K562 (cell line): ENCODE measurements at regions not wholly inside any gene's neighbourhood (a gene's known extent, or its start where the extent isn't known, plus 50 kb on each side); places are given as distances from the start of the nearest gene placed in this dataset.

Source experiments
- ATAC-seq: fragments of 200-7000 bp; cut with Tn5 transposase; 3 replicates; pipeline ENCODE4 v1.9.1; 2020; ENCODE audit warnings: moderate library complexity
- BruUV-seq: library from RNA; stranded (reverse); fragments of 400-500 nt; replicated peaks from 2 replicates; lab custom pipeline; 2021; lab: Mats Ljungman, UMichigan
- CTCF ChIA-PET: fragments of 300-600 bp; formaldehyde crosslinking; extraction: SDS; loops from one replicate; lab custom pipeline; 2021; ENCODE audit warnings: low intra/inter-chr PET ratio; lab: Yijun Ruan, JAX
- POLR2A ChIA-PET: fragments of 300-600, 350-650 bp; sonication (Branson Sonifier 250); formaldehyde crosslinking; extraction: SDS; loops from one replicate; lab custom pipeline; 2021; ENCODE audit warnings: antibody characterized with exemption, inconsistent platforms; lab: Yijun Ruan, JAX
- DNase-seq, 4 experiments: peaks; one replicate each; pipeline versions ENCODE4 v3.0.0 to v3.0.0-alpha.2; 2011 to 2018; ENCODE audit warnings: low spot score in 3 of 4, mixed read lengths in 3 of 4; ENCODE audit errors: extremely low read depth in 1 of 4
- FAIRE-seq: peaks from 2 replicates; lab custom pipeline; 2011; peaks lifted over from hg19 to GRCh38; lab: Jason Lieb, UNC
- H2AFZ ChIP-seq: 2 replicates; pipeline ENCODE4 v1.6.0; 2011; ENCODE audit warnings: low read depth, low read length, control low read depth, inconsistent platforms
- H3K27ac ChIP-seq: fragments of 200-600 bp; 3 replicates; pipeline ENCODE4 v1.8.0; 2011; ENCODE audit warnings: low read depth, mild to moderate bottlenecking, control low read depth, inconsistent platforms, low read length, moderate library complexity, mixed read lengths; ENCODE audit errors: extremely low read depth
- H3K27me3 ChIP-seq, 2 experiments: fragments of 300-600 bp in 1 of 2; 2 replicates in 1 of 2; 3 replicates in 1 of 2; pipeline versions ENCODE4 v1.6.0 to v1.8.0; 2011; ENCODE audit warnings: inconsistent platforms in 2 of 2, low read length in 2 of 2, mild to moderate bottlenecking in 1 of 2, mixed read lengths in 1 of 2, moderate library complexity in 1 of 2; ENCODE audit not compliant: control insufficient read depth in 2 of 2, insufficient read depth in 2 of 2
- H3K36me3 ChIP-seq: fragments of 300-600 bp; 3 replicates; pipeline ENCODE4 v1.8.0; 2011; ENCODE audit warnings: mild to moderate bottlenecking, low read length, inconsistent platforms; ENCODE audit not compliant: control insufficient read depth, insufficient read depth
- H3K4me1 ChIP-seq, 2 experiments: fragments of 200-600 bp in 1 of 2; replicated peaks in 1 of 2; 2 replicates in 1 of 2; 3 replicates in 1 of 2; pipeline versions ENCODE4 v1.5.1 to v1.8.0; 2011; ENCODE audit warnings: inconsistent platforms in 2 of 2, low read length in 2 of 2, mild to moderate bottlenecking in 1 of 2, mixed read lengths in 1 of 2, moderate library complexity in 1 of 2; ENCODE audit not compliant: control insufficient read depth in 2 of 2, insufficient read depth in 2 of 2
- H3K4me2 ChIP-seq: 2 replicates; pipeline ENCODE4 v1.6.1; 2011; ENCODE audit warnings: low read length, control low read depth, inconsistent platforms, mixed read lengths; ENCODE audit not compliant: insufficient read depth
- H3K4me3 ChIP-seq: fragments of 200-600 bp; sonication (generic), shearing (Covaris generic); 2 replicates; pipeline ENCODE4 v1.5.1; 2016; ENCODE audit warnings: control low read depth, inconsistent platforms
- H3K79me2 ChIP-seq: fragments of 200-600 bp; 3 replicates; pipeline ENCODE4 v1.8.0; 2011; ENCODE audit warnings: low read length, inconsistent platforms; ENCODE audit not compliant: control insufficient read depth, insufficient read depth
- H3K9ac ChIP-seq, 2 experiments: 2 replicates each; pipeline versions ENCODE4 v1.6.0 to v1.6.1; 2011; ENCODE audit warnings: low read depth in 2 of 2, low read length in 2 of 2, control low read depth in 1 of 2, inconsistent platforms in 1 of 2, mild to moderate bottlenecking in 1 of 2, mixed read lengths in 1 of 2; ENCODE audit not compliant: insufficient read depth in 1 of 2
- H3K9me1 ChIP-seq: one replicate; pipeline ENCODE4 v1.6.0; 2011; ENCODE audit warnings: inconsistent platforms, mild to moderate bottlenecking, low read length, moderate library complexity; ENCODE audit not compliant: control insufficient read depth, insufficient read depth
- H3K9me3 ChIP-seq: replicated peaks from 2 replicates; pipeline ENCODE4 v1.5.1; 2011; ENCODE audit warnings: low read depth, low read length, inconsistent platforms; ENCODE audit not compliant: control insufficient read depth, insufficient read depth
- H4K20me1 ChIP-seq: replicated peaks from 2 replicates; pipeline ENCODE4 v1.6.1; 2011; ENCODE audit warnings: low read length, inconsistent platforms, mixed read lengths; ENCODE audit not compliant: control insufficient read depth, insufficient read depth
- CSDE1 ChIP-seq, 2 experiments: fragments of 450-650 bp; IDR thresholded peaks; 2 replicates each; pipeline ENCODE4 v1.6.1; 2016; ENCODE audit warnings: mild to moderate bottlenecking in 1 of 2
- MCM2 ChIP-seq: fragments of 450-650 bp; IDR thresholded peaks from 2 replicates; pipeline ENCODE4 v1.6.1; 2017; ENCODE audit warnings: low read depth, mild to moderate bottlenecking
- MNT ChIP-seq, 2 experiments: fragments of 450-650 bp; conservative IDR thresholded peaks; 2 replicates each; pipeline ENCODE4 v1.6.1; 2017; ENCODE audit warnings: mild to moderate bottlenecking in 2 of 2, moderate library complexity in 2 of 2
- MYBL2 ChIP-seq, 2 experiments: fragments of 450-650 bp in 1 of 2; sonication (generic) in 1 of 2; formaldehyde crosslinking in 1 of 2; IDR thresholded peaks; 2 replicates each; pipeline versions ENCODE4 v1.6.1 to v1.8.1; 2017 to 2022; ENCODE audit warnings: borderline replicate concordance in 1 of 2, inconsistent platforms in 1 of 2, low read depth in 1 of 2, mild to moderate bottlenecking in 1 of 2, missing genetic modification reagents in 1 of 2, moderate library complexity in 1 of 2
- NR3C1 ChIP-seq: sonication (generic); formaldehyde crosslinking; IDR thresholded peaks from 2 replicates; pipeline ENCODE4 v1.8.1; 2022; ENCODE audit warnings: missing genetic modification reagents
- PRPF4 ChIP-seq: fragments of 200-400 bp; formaldehyde crosslinking; IDR thresholded peaks from one replicate; pipeline ENCODE4 v1.6.1; 2017; ENCODE audit warnings: low read length, low read depth, mild to moderate bottlenecking; ENCODE audit not compliant: insufficient read depth, poor library complexity, severe bottlenecking
- SRSF7 ChIP-seq: fragments of 200-400 bp; formaldehyde crosslinking; optimal IDR thresholded peaks from 2 replicates; pipeline ENCODE3; 2017; ENCODE audit warnings: mild to moderate bottlenecking, low read depth, low read length
- TAF15 ChIP-seq: fragments of 200-400 bp; formaldehyde crosslinking; IDR thresholded peaks from 2 replicates; pipeline ENCODE4 v1.6.1; 2017; ENCODE audit warnings: mild to moderate bottlenecking, low read depth, low read length, moderate library complexity
- TGIF2 ChIP-seq: sonication (generic); formaldehyde crosslinking; IDR thresholded peaks from 2 replicates; pipeline ENCODE4 v1.8.1; 2022; ENCODE audit warnings: mild to moderate bottlenecking, missing genetic modification reagents, moderate library complexity
- ZBTB1 ChIP-seq: sonication (generic); formaldehyde crosslinking; IDR thresholded peaks from 2 replicates; pipeline ENCODE4 v1.8.1; 2023; ENCODE audit warnings: missing genetic modification reagents, low read depth, mild to moderate bottlenecking, borderline replicate concordance
- ZBTB33 ChIP-seq: sonication (generic); formaldehyde crosslinking; IDR thresholded peaks from 2 replicates; pipeline ENCODE4 v1.8.1; 2023; ENCODE audit warnings: mild to moderate bottlenecking, missing genetic modification reagents
- ZNF140 ChIP-seq: fragments of 250-450 bp; sonication (Bioruptor Pico); IDR thresholded peaks from 2 replicates; pipeline ENCODE4 v1.8.0; 2021; ENCODE audit warnings: moderate library complexity, mild to moderate bottlenecking, inconsistent platforms
- ZNF354B ChIP-seq: fragments of 250-450 bp; sonication (Bioruptor Pico); IDR thresholded peaks from 2 replicates; pipeline ENCODE4 v1.4.0; 2020
- ZNF740 ChIP-seq, 3 experiments: fragments of 200-800 bp in 1 of 3; sonication (Bioruptor generic) in 1 of 3; sonication (generic) in 1 of 3; formaldehyde crosslinking in 1 of 3; IDR thresholded peaks; 2 replicates each; pipeline versions ENCODE4 v1.6.1 to v1.8.0; 2016 to 2022; ENCODE audit warnings: mild to moderate bottlenecking in 2 of 3, missing compliant biosample characterization in 2 of 3, missing genetic modification characterization in 2 of 3, missing genetic modification reagents in 1 of 3
- ZSCAN32 ChIP-seq: fragments of 450-650 bp; formaldehyde crosslinking; IDR thresholded peaks from 2 replicates; pipeline ENCODE4 v1.4.0; 2020; ENCODE audit warnings: mild to moderate bottlenecking, moderate library complexity
- WGBS: fragments of 100-300 bp; shearing (Covaris generic); methylation state at CpG from one replicate; pipeline ENCODE4 v1.1.6; 2016; ENCODE audit warnings: low coverage, mixed read lengths; ENCODE audit not compliant: insufficient coverage; ENCODE audit errors: missing lambda C conversion rate; 5-methylcytosine and 5-hydroxymethylcytosine counted together
- in situ Hi-C: fragments of 300-500 bp; cut with MboI; formaldehyde crosslinking; loops from 4 replicates; pipeline ENCODE4 v1.15.0; 2018; ENCODE audit warnings: inconsistent platforms, mixed read lengths
- intact Hi-C: fragments of 100-400 bp; cut with micrococcal nuclease; formaldehyde crosslinking; loops from 2 replicates; pipeline ENCODE4 v1.14.2; 2022
- TF ChIP-seq, protein P1 (sequence below), 3 experiments: IDR thresholded peaks in 2 of 3; conservative IDR thresholded peaks in 1 of 3; 2 replicates each; pipeline ENCODE4 v1.5.1; 2011 to 2012; ENCODE audit warnings: low read length in 3 of 3, mild to moderate bottlenecking in 3 of 3, control low read depth in 2 of 3, improper control_type of control experiment in 1 of 3, inconsistent platforms in 1 of 3, low read depth in 1 of 3, mixed read lengths in 1 of 3, moderate library complexity in 1 of 3; ENCODE audit not compliant: insufficient read depth in 2 of 3

- FAIRE-seq (no peak), DNase-seq (no peak), ATAC-seq (no peak)
- no peaks in the 10 kb centered on the region for H3K4me1 ChIP-seq
- POLR2A ChIA-PET = no interaction called here
- H3K27ac ChIP-seq = no peak overlapping the region
- no peaks in the 10 kb centered on the region for H3K79me2 ChIP-seq
- H3K9ac ChIP-seq = no peak overlapping the region
- 0% methylated on average over 2 of the region's 2 CpGs for WGBS
- no peaks in the 10 kb centered on the region for H3K9me3 ChIP-seq
- intact Hi-C loops (loop anchor here (10.0 kb wide), 1 partner anchor 204 kb away; no protein-coding TSS in a partner anchor), in situ Hi-C loops (no loop called here)
- peaks cover 3 to 12% of the 10 kb centered on the region in 2 experiments; a peak in 3 of 5 replicates for H3K27me3 ChIP-seq
- H3K4me3 ChIP-seq = no peak overlapping the region
- H3K9me1 ChIP-seq = no peaks in the 10 kb centered on the region
- CTCF ChIA-PET = no interaction called here
- no TSS peak for BruUV-seq
- H2AFZ ChIP-seq = no peak overlapping the region
- no peaks in the 10 kb centered on the region for H4K20me1 ChIP-seq
- H3K36me3 ChIP-seq = no peaks in the 10 kb centered on the region
- H3K4me2 ChIP-seq = no peak overlapping the region
- TF ChIP-seq TGIF2 (CRISPR knock-in tag) (no peak), NR3C1 (no peak), ZBTB33 (CRISPR knock-in tag) (no peak), TAF15 (no peak), MCM2 (no peak), ZSCAN32 (CRISPR knock-in tag) (no peak), ZBTB1 (CRISPR knock-in tag) (no peak), ZNF740 (CRISPR knock-in tag; IDR thresholded peaks at IDR 0.05) (no peak), ZNF740 (tag; IDR thresholded peaks at IDR 0.05) (no peak), MNT (conservative IDR thresholded peaks at IDR 0.05) (no peak), CSDE1 (IDR thresholded peaks at IDR 0.05) (no peak), PRPF4 (no peak), ZNF140 (no peak), SRSF7 (no peak), MYBL2 (IDR thresholded peaks at IDR 0.05; ENCODE audit: low read depth) (no peak), MYBL2 (CRISPR knock-in tag; IDR thresholded peaks at IDR 0.05; ENCODE audit: borderline replicate concordance) (no peak), ZNF354B (no peak)
- TF ChIP-seq, protein P1, sequence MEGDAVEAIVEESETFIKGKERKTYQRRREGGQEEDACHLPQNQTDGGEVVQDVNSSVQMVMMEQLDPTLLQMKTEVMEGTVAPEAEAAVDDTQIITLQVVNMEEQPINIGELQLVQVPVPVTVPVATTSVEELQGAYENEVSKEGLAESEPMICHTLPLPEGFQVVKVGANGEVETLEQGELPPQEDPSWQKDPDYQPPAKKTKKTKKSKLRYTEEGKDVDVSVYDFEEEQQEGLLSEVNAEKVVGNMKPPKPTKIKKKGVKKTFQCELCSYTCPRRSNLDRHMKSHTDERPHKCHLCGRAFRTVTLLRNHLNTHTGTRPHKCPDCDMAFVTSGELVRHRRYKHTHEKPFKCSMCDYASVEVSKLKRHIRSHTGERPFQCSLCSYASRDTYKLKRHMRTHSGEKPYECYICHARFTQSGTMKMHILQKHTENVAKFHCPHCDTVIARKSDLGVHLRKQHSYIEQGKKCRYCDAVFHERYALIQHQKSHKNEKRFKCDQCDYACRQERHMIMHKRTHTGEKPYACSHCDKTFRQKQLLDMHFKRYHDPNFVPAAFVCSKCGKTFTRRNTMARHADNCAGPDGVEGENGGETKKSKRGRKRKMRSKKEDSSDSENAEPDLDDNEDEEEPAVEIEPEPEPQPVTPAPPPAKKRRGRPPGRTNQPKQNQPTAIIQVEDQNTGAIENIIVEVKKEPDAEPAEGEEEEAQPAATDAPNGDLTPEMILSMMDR (IDR thresholded peaks at IDR 0.05 in 2 of 3, conservative IDR thresholded peaks at IDR 0.05 in 1 of 3; ENCODE audit: insufficient read depth in 2 of 3, low read depth in 1 of 3, low read length in 3 of 3) = no peak
These were observed 59.0 kb upstream of the F3 start for GRCh38 chr1:94600556-94600955.
